GM23338 (cell line): ENCODE measurements at regions not wholly inside any gene's neighbourhood (a gene's known extent, or its start where the extent isn't known, plus 50 kb on each side); places are given as distances from the start of the nearest gene placed in this dataset.

Source experiments
- ATAC-seq: fragments of 200-7000 bp; cut with Tn5 transposase; 3 replicates; pipeline ENCODE4 v1.9.1; 2020
- DNase-seq: peaks from one replicate; pipeline ENCODE4 v3.0.0-alpha.2; 2015; ENCODE audit warnings: low spot score
- H2AFZ ChIP-seq: fragments of 200-600 bp; sonication (generic); 2 replicates; pipeline ENCODE4 v1.8.0; 2016; ENCODE audit warnings: antibody characterized with exemption, mild to moderate bottlenecking, moderate library complexity
- H3F3A ChIP-seq: fragments of 200-600 bp; sonication (generic); replicated peaks from 2 replicates; pipeline ENCODE4 v1.8.0; 2017; ENCODE audit warnings: antibody characterized with exemption, mixed run types, low read depth
- H3K27ac ChIP-seq: fragments of 200-600 bp; sonication (generic); 2 replicates; pipeline ENCODE4 v1.6.1; 2016; ENCODE audit warnings: low read depth
- H3K27me3 ChIP-seq: fragments of 200-600 bp; sonication (generic); 2 replicates; pipeline ENCODE4 v1.8.0; 2016; ENCODE audit warnings: mild to moderate bottlenecking, mixed run types, moderate library complexity; ENCODE audit not compliant: insufficient read depth
- H3K36me3 ChIP-seq: fragments of 200-600 bp; sonication (generic); 2 replicates; pipeline ENCODE4 v1.8.0; 2016; ENCODE audit warnings: mild to moderate bottlenecking; ENCODE audit not compliant: insufficient read depth
- H3K4me1 ChIP-seq: fragments of 200-600 bp; sonication (generic); 2 replicates; pipeline ENCODE4 v1.8.0; 2016; ENCODE audit warnings: mild to moderate bottlenecking, moderate library complexity; ENCODE audit not compliant: insufficient read depth
- H3K4me2 ChIP-seq: fragments of 200-600 bp; sonication (generic); 2 replicates; pipeline ENCODE4 v1.7.1; 2017; ENCODE audit warnings: mixed run types
- H3K4me3 ChIP-seq: fragments of 200-600 bp; sonication (generic); 2 replicates; pipeline ENCODE4 v1.6.1; 2016; ENCODE audit warnings: mixed run types
- H3K79me2 ChIP-seq: fragments of 200-600 bp; sonication (generic); replicated peaks from 2 replicates; pipeline ENCODE4 v1.8.0; 2017; ENCODE audit warnings: mild to moderate bottlenecking; ENCODE audit not compliant: insufficient read depth
- H3K9me2 ChIP-seq: fragments of 200-600 bp; sonication (generic); 2 replicates; pipeline ENCODE4 v1.8.0; 2017; ENCODE audit not compliant: insufficient read depth
- H4K20me1 ChIP-seq: fragments of 200-600 bp; sonication (generic); replicated peaks from 2 replicates; pipeline ENCODE4 v1.8.0; 2017; ENCODE audit warnings: mild to moderate bottlenecking; ENCODE audit not compliant: insufficient read depth
- H3K27ac Mint-ChIP-seq: 2 replicates; pipeline ENCODE4 v1.8.0; 2020; ENCODE audit warnings: inconsistent platforms, mild to moderate bottlenecking, moderate library complexity, mixed read lengths
- H3K27me3 Mint-ChIP-seq: 3 replicates; pipeline ENCODE4 v1.8.0; 2022; ENCODE audit warnings: low read depth, mild to moderate bottlenecking, moderate library complexity, mixed read lengths, inconsistent platforms; ENCODE audit not compliant: insufficient read depth, poor library complexity
- H3K36me3 Mint-ChIP-seq: 3 replicates; pipeline ENCODE4 v1.8.0; 2021; ENCODE audit warnings: low read depth, mild to moderate bottlenecking, inconsistent platforms, moderate library complexity, mixed read lengths
- H3K4me1 Mint-ChIP-seq: 3 replicates; pipeline ENCODE4 v1.8.0; 2020; ENCODE audit warnings: mild to moderate bottlenecking, inconsistent platforms, mixed read lengths
- H3K4me3 Mint-ChIP-seq: 3 replicates; pipeline ENCODE4 v1.8.0; 2021; ENCODE audit warnings: moderate library complexity, mild to moderate bottlenecking, inconsistent platforms, mixed read lengths
- H3K9me3 Mint-ChIP-seq: 3 replicates; pipeline ENCODE4 v1.8.0; 2020; ENCODE audit warnings: moderate library complexity, mild to moderate bottlenecking, inconsistent platforms, mixed read lengths
- CREB1 ChIP-seq: fragments of 250-450 bp; sonication (Bioruptor Pico); IDR thresholded peaks from 2 replicates; pipeline ENCODE4 v1.5.0; 2020; ENCODE audit warnings: low read depth, mild to moderate bottlenecking, moderate library complexity
- CTCF ChIP-seq, 2 experiments: fragments of 200-600 bp in 1 of 2; sonication (generic) in 1 of 2; conservative IDR thresholded peaks; 2 replicates each; pipeline versions ENCODE4 v1.5.1 to v1.6.1; 2016 to 2017; ENCODE audit warnings: antibody characterized with exemption in 2 of 2, low read depth in 2 of 2, mild to moderate bottlenecking in 2 of 2, moderate library complexity in 1 of 2
- EZH2 ChIP-seq: fragments of 200-600 bp; sonication (generic); IDR thresholded peaks from one replicate; pipeline ENCODE4 v1.8.0; 2017; ENCODE audit warnings: antibody characterized with exemption, mild to moderate bottlenecking, low read depth; ENCODE audit not compliant: unreplicated experiment
- EZH2phosphoT487 ChIP-seq: fragments of 200-600 bp; sonication (generic); IDR thresholded peaks from one replicate; pipeline ENCODE4 v1.8.1; 2018; ENCODE audit warnings: antibody characterized with exemption; ENCODE audit not compliant: unreplicated experiment
- NANOG ChIP-seq: IDR thresholded peaks from 2 replicates; pipeline ENCODE4 v1.6.1; 2016; ENCODE audit warnings: antibody characterized with exemption, borderline replicate concordance
- POLR2AphosphoS5 ChIP-seq: IDR thresholded peaks from 2 replicates; pipeline ENCODE4 v1.6.1; 2016; ENCODE audit warnings: antibody characterized with exemption, low read depth
- REST ChIP-seq: IDR thresholded peaks from one replicate; pipeline ENCODE4 v1.6.1; 2018; ENCODE audit warnings: antibody characterized with exemption; ENCODE audit not compliant: unreplicated experiment
- STAT1 ChIP-seq: IDR thresholded peaks from one replicate; pipeline ENCODE4 v1.6.1; 2016; ENCODE audit warnings: antibody characterized with exemption; ENCODE audit not compliant: unreplicated experiment
- ZNF331 ChIP-seq: fragments of 250-450 bp; sonication (Bioruptor Pico); IDR thresholded peaks from 2 replicates; pipeline ENCODE4 v1.5.0; 2020; ENCODE audit warnings: low read depth, mild to moderate bottlenecking, moderate library complexity
- TF ChIP-seq, protein P1 (sequence below): IDR thresholded peaks from 2 replicates; pipeline ENCODE4 v1.6.1; 2016; ENCODE audit warnings: antibody characterized with exemption

- TF ChIP-seq CTCF (conservative IDR thresholded peaks at IDR 0.05; ENCODE audit: low read depth in 2 of 2) (no peak), REST (no peak), CREB1 (CRISPR knock-in tag) (no peak), NANOG (no peak)
- TF ChIP-seq, protein P1, sequence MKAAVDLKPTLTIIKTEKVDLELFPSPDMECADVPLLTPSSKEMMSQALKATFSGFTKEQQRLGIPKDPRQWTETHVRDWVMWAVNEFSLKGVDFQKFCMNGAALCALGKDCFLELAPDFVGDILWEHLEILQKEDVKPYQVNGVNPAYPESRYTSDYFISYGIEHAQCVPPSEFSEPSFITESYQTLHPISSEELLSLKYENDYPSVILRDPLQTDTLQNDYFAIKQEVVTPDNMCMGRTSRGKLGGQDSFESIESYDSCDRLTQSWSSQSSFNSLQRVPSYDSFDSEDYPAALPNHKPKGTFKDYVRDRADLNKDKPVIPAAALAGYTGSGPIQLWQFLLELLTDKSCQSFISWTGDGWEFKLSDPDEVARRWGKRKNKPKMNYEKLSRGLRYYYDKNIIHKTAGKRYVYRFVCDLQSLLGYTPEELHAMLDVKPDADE, result no peak
These were observed 395.3 kb downstream of the AEBP2 start (continued) for GRCh38 chr12:19834592-19834991.

DNA sequence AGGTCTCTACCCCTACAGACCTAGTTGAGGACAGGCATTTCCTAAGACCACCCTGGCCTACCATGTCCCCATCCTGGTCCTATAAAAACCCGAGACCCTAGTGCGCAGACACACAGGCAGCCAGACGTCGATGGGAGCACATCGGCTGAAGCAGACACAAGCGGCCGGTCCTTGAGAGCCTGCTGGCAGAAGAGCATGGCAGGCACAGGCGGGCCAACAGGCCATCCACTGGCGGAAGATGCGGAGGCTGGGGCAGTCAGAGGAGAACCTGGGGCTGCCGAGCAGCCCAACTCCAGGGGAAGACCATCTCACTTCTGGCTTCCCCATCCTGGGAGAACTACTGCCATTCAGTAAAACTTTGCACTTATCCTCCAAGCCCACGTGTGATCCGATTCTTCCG, 396.8 kb downstream of the AEBP2 start:
- Histone ChIP-seq H3K36me3 (no peaks in the 10 kb centered on the region), H3K27ac (no peak overlapping the region), H3K4me1 (no peaks in the 10 kb centered on the region), H2AFZ (no peak overlapping the region), H4K20me1 (no peaks in the 10 kb centered on the region), H3F3A (no peaks in the 10 kb centered on the region), H3K79me2 (no peaks in the 10 kb centered on the region), H3K4me3 (no peak overlapping the region), H3K4me2 (no peak overlapping the region), H3K9me2 (no peaks in the 10 kb centered on the region), H3K27me3 (no peaks in the 10 kb centered on the region)
- ATAC-seq, result no peak
- no peaks in the 10 kb centered on the region; the same call in 2 of the 3 replicates for H3K9me3 Mint-ChIP-seq
- peaks cover 2% of the 10 kb centered on the region for H3K27me3 Mint-ChIP-seq
- DNase-seq, result no peak
- H3K27ac Mint-ChIP-seq, result no peak overlapping the region
- H3K4me1 Mint-ChIP-seq, result no peaks in the 10 kb centered on the region; the same call in 2 of the 3 replicates
- H3K4me3 Mint-ChIP-seq, result no peak overlapping the region
- no peaks in the 10 kb centered on the region; the same call in 2 of the 3 replicates for H3K36me3 Mint-ChIP-seq
- TF ChIP-seq ZNF331 (CRISPR knock-in tag), result no peak
- TF ChIP-seq EZH2, result no peak
- TF ChIP-seq STAT1, result no peak
- TF ChIP-seq POLR2AphosphoS5, result no peak
- TF ChIP-seq, protein P1, result no peak
- TF ChIP-seq EZH2phosphoT487, result no peak
- no peak for TF ChIP-seq CTCF (conservative IDR thresholded peaks at IDR 0.05; ENCODE audit: low read depth in 2 of 2)
